ENCODE measurements at regions not wholly inside any gene's neighbourhood (a gene's known extent, or its start where the extent isn't known, plus 50 kb on each side); places are given as distances from the start of the nearest gene placed in this dataset.

DNA sequence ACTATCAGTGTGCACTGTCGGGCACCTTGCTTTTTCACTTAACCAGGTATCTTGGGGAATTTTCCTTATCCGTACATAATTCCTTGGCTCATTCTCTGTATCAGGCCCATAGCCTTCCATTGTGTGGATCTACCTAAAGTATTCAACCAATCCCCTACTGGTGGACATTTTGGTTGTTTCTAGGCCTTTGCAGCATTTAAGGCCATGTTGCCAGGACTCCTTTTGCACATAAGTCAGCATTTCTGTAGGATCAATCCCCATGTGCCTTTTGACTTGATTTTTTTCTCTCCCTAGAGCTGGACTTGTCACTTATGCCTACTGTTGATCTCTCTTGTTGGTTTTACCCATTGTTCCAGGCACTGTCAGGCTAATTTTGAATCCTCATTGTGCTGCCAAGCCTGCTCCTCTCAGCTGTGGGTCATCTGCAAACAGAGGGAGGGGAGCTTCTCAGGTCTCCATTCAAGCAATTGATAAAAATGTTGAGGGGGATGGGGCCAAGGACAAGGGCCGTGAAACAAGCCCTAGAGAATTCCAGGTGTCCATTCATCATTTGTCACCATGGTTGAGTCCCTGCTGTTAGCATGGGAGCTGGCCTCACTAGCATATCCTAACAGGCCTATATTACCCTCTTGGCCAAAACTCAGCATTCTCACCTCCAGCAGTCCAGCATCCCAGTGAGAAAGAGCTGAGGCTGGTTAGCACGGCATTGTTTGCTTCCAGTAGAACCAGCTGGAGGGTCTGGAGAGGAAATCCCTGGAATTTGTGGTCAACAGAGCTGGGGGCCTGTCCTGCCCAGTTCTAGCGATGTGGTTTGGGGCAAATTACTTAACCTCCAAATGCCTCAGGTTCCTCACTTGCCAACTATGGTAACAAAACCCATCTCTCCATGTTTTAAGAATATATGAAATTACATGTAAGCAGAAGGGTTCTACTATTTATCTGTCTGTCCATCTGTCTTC lies 178.4 kb downstream of the MRPL14 start:
- DNase-seq (ENCODE audit: low read depth): no peak

- DNase-seq (ENCODE audit: low read depth): no peak
Measured at GRCh38 chr6:43947860-43948259, 177.8 kb downstream of the VEGFA start.

- no peak for DNase-seq (ENCODE audit: low read depth)
Measured at GRCh38 chr6:43946641-43947363, 176.8 kb downstream of the VEGFA start.

DNA sequence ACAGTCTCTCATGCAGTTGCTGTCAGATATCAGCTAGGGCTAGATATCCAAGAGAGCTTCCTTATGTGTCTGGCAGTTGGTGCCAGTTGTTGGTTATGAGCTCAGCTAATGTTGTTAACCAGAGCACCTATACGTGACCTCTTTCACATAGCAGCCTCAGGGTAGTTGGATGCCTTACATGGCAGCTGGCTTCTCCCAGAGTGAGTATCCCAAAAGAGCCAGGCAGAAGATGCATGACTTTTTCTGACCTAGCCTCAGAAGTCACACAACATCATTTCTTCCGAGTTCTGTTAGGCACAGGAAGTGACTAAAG lies 175.7 kb downstream of the VEGFA start:
- DNase-seq (ENCODE audit: low read depth): no peak

DNA sequence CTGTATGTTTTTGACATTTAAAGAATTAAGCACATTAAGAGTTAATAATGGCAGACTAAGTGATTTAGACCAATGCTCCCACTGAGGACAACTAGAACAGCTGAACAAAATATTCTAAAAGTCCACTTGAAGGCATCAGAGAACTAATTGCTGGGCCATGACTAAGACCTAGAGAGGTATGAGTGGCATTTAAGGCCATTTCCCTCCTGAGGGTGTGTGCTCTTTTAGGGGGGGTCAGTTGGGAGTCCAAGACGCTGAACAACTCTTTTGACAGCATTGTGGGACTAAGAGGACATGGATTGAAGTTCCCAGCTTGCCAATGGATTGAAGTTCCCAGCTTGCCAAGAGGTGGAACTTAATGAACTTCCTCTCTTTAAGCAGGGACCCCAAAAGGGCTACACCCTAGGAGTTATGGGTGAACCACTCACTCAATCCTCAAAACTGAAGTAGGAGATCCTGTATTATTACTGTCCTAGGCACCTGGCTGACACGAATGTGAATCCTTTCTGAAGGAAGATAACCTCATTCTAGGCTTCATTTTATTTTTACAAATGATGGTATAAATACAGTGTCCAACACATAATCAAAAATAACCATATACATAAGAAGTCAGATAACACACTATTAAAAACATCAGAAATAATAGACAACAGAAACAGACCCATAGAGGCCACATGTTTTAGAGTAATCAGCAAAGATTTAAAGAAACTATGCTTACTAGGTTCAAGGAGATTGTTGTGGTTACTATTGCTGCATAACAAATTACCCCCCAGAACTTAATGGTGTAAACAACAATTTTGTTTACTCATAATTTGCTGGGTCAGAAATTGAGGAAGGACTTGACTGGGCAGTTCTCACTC lies 175.1 kb downstream of the VEGFA start:
- DNase-seq (ENCODE audit: low read depth): no peak

- no peak for DNase-seq (ENCODE audit: low read depth)
Measured at GRCh38 chr6:43943781-43944250, 173.8 kb downstream of the VEGFA start.

DNA sequence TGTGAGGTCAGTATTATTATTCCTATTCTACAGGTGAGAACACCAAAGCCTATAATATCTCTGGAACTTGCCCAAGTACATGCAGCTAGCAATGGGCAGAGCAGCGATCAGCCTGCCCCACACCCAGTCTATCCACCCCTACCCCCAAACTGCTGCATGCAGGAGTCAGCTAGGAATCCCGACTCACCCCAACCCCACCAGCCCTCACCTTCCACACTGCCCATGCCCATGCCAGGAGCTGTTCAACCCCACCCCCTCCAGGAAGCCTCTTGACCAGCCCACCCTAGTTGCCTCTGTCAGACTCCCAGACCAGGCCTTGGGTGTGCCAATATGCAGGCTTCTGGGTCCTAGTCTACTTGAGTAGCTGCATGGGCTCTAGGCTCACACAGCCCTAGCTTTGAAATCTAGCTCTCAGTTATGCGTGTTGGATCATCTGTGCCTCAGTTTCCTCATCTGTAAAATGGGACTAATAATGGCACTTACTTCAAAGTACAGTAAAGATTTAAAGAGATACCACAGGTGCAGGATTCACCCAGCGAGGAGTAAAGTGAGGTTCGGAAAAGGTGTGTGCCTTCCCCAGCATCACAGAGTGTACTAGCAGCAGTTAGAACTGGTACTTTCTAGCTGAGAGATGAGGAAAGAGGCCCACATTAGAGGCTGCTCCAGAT lies 173.2 kb downstream of the VEGFA start:
- no peak for DNase-seq (ENCODE audit: low read depth)

DNA sequence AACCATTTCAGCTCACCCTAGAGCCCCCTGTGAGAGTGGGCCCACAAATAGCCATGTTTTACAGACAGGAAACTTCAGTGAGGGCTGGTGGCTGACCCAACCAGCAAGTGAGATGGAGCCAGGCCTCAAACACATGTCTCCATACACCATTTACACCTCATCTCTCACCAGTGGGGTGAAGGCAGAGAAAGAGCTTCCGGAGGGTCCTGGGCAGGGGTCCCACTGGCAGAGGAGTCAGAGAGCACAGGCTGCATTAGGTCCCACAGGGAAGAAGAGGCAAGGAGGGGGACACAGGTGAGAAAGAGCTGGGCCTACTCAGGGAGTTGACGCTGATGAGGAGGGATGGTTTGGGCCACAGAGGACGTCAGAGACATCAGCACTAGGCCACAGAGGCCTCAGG lies 172.6 kb downstream of the VEGFA start:
- DNase-seq (ENCODE audit: low read depth): no peak

DNA sequence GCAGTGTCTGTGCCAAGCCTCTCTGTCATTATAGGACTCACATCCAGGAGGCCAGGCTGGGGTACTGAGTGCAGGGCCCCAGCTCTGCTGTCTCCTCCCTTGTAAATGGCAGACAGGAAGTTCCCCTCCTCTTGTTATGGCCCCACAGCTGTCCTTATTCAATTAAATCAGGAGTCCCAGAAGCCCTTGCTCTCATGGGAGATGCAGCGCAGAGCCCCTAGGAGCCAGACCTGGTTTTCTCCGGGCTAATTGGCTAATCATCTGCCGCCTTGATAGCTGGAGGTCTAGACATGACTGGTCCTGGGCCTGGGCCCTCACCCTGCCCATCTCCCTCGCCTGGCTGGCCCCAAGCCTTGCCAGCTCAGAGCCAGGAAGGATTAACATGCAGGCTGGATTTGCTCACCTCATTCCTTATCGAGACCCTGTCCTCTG lies 172.0 kb downstream of the VEGFA start:
- no peak for DNase-seq (ENCODE audit: low read depth)

DNA sequence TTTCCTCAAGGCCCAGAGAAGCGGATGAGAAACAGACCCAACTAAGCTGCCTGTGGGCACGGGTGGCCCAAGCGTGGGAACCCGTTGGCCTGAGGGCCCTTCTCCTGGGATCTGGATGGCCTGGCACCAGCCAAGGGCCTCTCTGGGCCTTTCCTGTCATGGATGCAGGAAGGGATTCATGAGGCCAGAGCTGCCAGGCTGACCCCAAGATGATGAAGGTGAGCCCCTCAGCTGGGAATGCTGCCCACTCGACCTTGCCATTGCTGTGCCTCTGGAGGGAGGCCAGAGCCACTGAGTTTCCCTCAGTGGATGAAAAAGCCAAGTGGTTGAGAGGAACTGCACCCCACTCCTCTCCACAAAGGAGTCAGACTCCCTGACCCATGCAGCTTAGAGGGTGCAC lies 171.2 kb downstream of the VEGFA start:
- DNase-seq (ENCODE audit: low read depth): no peak

GRCh38 chr6:43940393-43941087 lies 170.5 kb downstream of the VEGFA start:
- DNase-seq (ENCODE audit: low read depth): no peak

- DNase-seq (ENCODE audit: low read depth): no peak
Measured at GRCh38 chr6:43940071-43940392, 170.0 kb downstream of the VEGFA start.

- no peak for DNase-seq (ENCODE audit: low read depth)
Measured at GRCh38 chr6:43939281-43940070, 169.5 kb downstream of the VEGFA start.

DNA sequence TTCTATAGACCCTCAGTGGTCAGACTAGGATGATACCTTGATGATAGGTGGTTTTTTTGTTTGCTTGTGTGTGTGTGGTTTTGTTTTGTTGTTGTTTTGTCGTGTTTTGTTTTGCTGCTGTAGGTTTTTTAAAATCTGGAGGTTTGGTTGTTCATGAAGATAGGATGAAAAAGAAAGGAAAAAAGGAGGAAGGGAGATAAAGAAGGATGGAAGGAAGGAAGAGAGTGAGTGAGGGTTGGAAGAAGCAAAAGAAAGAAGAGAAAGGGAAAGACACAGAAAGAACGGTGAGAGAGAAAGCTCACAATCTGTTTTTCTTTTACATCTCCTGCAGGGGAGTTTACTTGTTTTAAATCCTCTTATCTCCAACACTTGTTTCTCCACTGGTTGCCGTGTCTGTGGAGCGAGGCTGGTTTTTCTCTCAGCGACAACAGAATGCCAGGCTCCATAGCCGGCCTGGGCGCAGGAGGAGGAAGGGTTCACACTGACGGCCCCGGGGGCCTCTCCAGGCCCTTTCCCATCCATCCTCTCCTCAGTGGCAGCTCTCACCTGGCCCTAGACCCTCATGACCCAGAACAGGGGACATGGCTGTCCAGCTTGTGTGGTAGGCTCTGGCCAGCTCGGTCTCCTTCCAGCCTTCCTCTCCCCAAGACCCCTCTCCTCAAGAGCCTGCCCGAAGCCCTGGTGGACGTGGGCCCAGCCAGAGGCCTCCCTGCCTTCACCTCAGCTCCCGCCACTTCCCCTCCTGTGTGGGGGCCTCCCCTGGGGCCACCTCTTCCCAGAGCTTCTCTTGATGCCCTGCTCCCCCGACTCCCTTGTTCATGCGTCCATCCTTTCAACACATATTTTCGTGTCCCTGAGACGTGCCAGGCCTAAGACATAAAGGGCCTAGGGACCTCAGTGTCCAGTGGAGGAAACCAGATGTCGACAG lies 168.4 kb downstream of the VEGFA start:
- DNase-seq (ENCODE audit: low read depth): no peak

- no peak for DNase-seq (ENCODE audit: low read depth)
Measured at GRCh38 chr6:43937236-43938177, 167.5 kb downstream of the VEGFA start.

DNA sequence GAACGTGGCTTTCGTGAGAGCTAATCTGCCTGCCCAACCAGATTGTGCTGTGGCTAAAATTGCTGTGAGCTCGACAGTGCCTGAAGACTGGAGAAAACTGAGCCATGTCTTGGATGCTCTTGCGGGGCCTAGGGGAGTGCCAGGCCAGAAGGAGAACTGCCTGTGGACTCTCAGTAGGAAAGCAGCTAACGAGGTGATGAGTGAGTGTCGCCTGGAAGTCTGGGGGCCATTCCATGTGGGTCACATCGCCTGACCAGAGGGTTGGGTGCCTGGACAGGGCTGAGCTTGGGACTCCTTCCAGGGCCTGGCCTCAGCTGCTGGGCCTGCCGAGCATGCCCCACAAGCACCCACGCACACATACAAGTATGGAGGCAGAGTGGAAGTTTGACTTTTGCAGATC lies 166.5 kb downstream of the VEGFA start:
- no peak for DNase-seq (ENCODE audit: low read depth)

GRCh38 chr6:43935921-43936439 lies 166.0 kb downstream of the VEGFA start:
- no peak for DNase-seq (ENCODE audit: low read depth)
